Forelimb muscle (tissue), 1 donor: ENCODE measurements at regions not wholly inside any gene's neighbourhood (a gene's known extent, or its start where the extent isn't known, plus 50 kb on each side); places are given as distances from the start of the nearest gene placed in this dataset.
"Not testable (repeated sequence)": the region's sequence is repeated elsewhere in the genome, so short reads cannot be mapped to it uniquely, and the experiment has no call there.

Experiments
- DNase-seq: peaks from one replicate; pipeline ENCODE4 v3.0.0-alpha.2; 2013; ENCODE audit warnings: low read depth

GRCh38 chr5:7213525-7213924, 182.4 kb upstream of the ADCY2 start:
- DNase-seq: no peak

- no peak for DNase-seq
Measured at GRCh38 chr5:7214906-7215416, 181.0 kb upstream of the ADCY2 start.

- no peak for DNase-seq
Measured at GRCh38 chr5:7218141-7218540, 177.8 kb upstream of the ADCY2 start.

- no peak for DNase-seq
Measured at GRCh38 chr5:7220156-7220555, 175.8 kb upstream of the ADCY2 start.

GRCh38 chr5:7221041-7221440, 174.9 kb upstream of the ADCY2 start:
- no peak for DNase-seq

- no peak for DNase-seq
Measured at GRCh38 chr5:7225826-7226225, 170.1 kb upstream of the ADCY2 start.

GRCh38 chr5:7242118-7242710, 153.7 kb upstream of the ADCY2 start:
- DNase-seq: peak; percentile 24

- DNase-seq: no peak
Measured at GRCh38 chr5:7244208-7244607, 151.7 kb upstream of the ADCY2 start.

- no peak for DNase-seq
Measured at GRCh38 chr5:7245121-7245651, 150.8 kb upstream of the ADCY2 start.

GRCh38 chr5:7246287-7246686, 149.7 kb upstream of the ADCY2 start:
- no peak for DNase-seq

- no peak for DNase-seq
Measured at GRCh38 chr5:7250004-7250403, 145.9 kb upstream of the ADCY2 start.

GRCh38 chr5:7250611-7251010, 145.3 kb upstream of the ADCY2 start:
- no peak for DNase-seq

- DNase-seq: no peak
Measured at GRCh38 chr5:7251132-7251531, 144.8 kb upstream of the ADCY2 start.

GRCh38 chr5:7261049-7261448, 134.9 kb upstream of the ADCY2 start:
- no peak for DNase-seq

- no peak for DNase-seq
Measured at GRCh38 chr5:7261900-7262299, 134.0 kb upstream of the ADCY2 start.

GRCh38 chr5:7263398-7264015, 132.4 kb upstream of the ADCY2 start:
- not testable (repeated sequence) for DNase-seq

GRCh38 chr5:7265776-7266175, 130.2 kb upstream of the ADCY2 start:
- not testable (repeated sequence) for DNase-seq

- not testable (repeated sequence) for DNase-seq
Measured at GRCh38 chr5:7268722-7269121, 127.2 kb upstream of the ADCY2 start.

GRCh38 chr5:7269591-7270274, 126.2 kb upstream of the ADCY2 start:
- DNase-seq: no peak

- no peak for DNase-seq
Measured at GRCh38 chr5:7271435-7272084, 124.4 kb upstream of the ADCY2 start.

- DNase-seq: no peak
Measured at GRCh38 chr5:7272408-7272965, 123.5 kb upstream of the ADCY2 start.

GRCh38 chr5:7274203-7274602, 121.7 kb upstream of the ADCY2 start:
- DNase-seq: no peak
